ENCODE measurements at regions not wholly inside any gene's neighbourhood (a gene's known extent, or its start where the extent isn't known, plus 50 kb on each side); places are given as distances from the start of the nearest gene placed in this dataset.

- no peaks in the 10 kb centered on the region for H3K4me1 ChIP-seq
Observed at GRCh38 chr10:132997517-132998265, 55.3 kb upstream of the CFAP46 start.

GRCh38 chr10:132996603-132997343 lies 54.4 kb upstream of the CFAP46 start:
- Histone ChIP-seq H3K27me3 (no peaks in the 10 kb centered on the region), H3K36me3 (no peaks in the 10 kb centered on the region), H3K27ac (no peak overlapping the region), H3K9me3 (no peaks in the 10 kb centered on the region), H3K4me1 (no peaks in the 10 kb centered on the region), H3K4me3 (no peak overlapping the region)
- DNase-seq: no peak
- TF ChIP-seq POLR2A (IDR thresholded peaks at IDR 0.05) (no peak), CTCF (IDR thresholded peaks at IDR 0.05) (no peak)
- intact Hi-C loops (cut with DNase I; ENCODE audit: low total_unique reads): no loop called here

More at GRCh38 chr10:132997517-132998265, 55.3 kb upstream of the CFAP46 start:
- no peaks in the 10 kb centered on the region for H3K27me3 ChIP-seq
- intact Hi-C loops (cut with DNase I; ENCODE audit: low total_unique reads): no loop called here
- no peak overlapping the region for H3K27ac ChIP-seq
- DNase-seq: no peak
- no peaks in the 10 kb centered on the region for H3K9me3 ChIP-seq
- TF ChIP-seq CTCF (IDR thresholded peaks at IDR 0.05) (no peak), POLR2A (IDR thresholded peaks at IDR 0.05) (no peak)
- no peaks in the 10 kb centered on the region for H3K36me3 ChIP-seq
- no peak overlapping the region for H3K4me3 ChIP-seq

- no peaks in the 10 kb centered on the region for H3K9me3 ChIP-seq
- H3K4me1 ChIP-seq: no peaks in the 10 kb centered on the region
- no peak overlapping the region for H3K27ac ChIP-seq
- no peaks in the 10 kb centered on the region for H3K36me3 ChIP-seq
- intact Hi-C loops (cut with DNase I; ENCODE audit: low total_unique reads): no loop called here
- no peaks in the 10 kb centered on the region for H3K27me3 ChIP-seq
- no peak for DNase-seq
- H3K4me3 ChIP-seq: no peak overlapping the region
- TF ChIP-seq POLR2A (IDR thresholded peaks at IDR 0.05) (no peak), CTCF (IDR thresholded peaks at IDR 0.05) (no peak)
Observed at GRCh38 chr10:132995909-132996602, 53.7 kb upstream of the CFAP46 start.

GRCh38 chr10:132994811-132995210 lies 52.4 kb upstream of the CFAP46 start:
- TF ChIP-seq CTCF (IDR thresholded peaks at IDR 0.05): no peak
- no peak for TF ChIP-seq POLR2A (IDR thresholded peaks at IDR 0.05)
- Histone ChIP-seq H3K36me3 (no peaks in the 10 kb centered on the region), H3K27me3 (no peaks in the 10 kb centered on the region), H3K4me1 (no peaks in the 10 kb centered on the region), H3K27ac (no peak overlapping the region), H3K4me3 (no peak overlapping the region), H3K9me3 (no peaks in the 10 kb centered on the region)
- intact Hi-C loops (cut with DNase I; ENCODE audit: low total_unique reads): no loop called here
- DNase-seq: no peak
